Bone marrow (tissue), 2 donors: ENCODE measurements at regions not wholly inside any gene's neighbourhood (a gene's known extent, or its start where the extent isn't known, plus 50 kb on each side); places are given as distances from the start of the nearest gene placed in this dataset.
"Not testable (repeated sequence)": the region's sequence is repeated elsewhere in the genome, so short reads cannot be mapped to it uniquely, and the experiment has no call there.

ENCODE experiments used
- DNase-seq, 2 donors: peaks; one replicate each; lab custom pipeline; 2025; lab: John Stamatoyannopoulos, UW

DNA sequence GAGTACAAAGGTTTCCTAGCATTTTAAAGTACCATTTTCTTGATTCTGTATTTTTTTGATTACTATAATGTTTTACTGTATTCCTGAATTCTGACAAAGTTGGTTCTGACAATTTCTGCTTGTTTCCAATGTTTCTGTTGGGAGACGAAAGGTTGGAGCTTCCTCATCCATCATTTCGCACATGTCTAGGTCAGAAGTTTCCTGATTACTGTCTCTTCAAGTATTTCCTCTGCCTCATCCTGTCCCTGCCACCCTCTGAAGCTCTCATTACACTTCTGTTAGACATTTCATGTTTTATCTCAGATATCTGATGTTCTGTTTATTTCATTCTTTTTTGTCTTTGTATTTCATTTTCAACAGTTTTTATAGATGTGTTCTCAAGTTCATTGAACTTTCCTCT, 895.8 kb downstream of the TSN start:
- DNase-seq: no peak

DNA sequence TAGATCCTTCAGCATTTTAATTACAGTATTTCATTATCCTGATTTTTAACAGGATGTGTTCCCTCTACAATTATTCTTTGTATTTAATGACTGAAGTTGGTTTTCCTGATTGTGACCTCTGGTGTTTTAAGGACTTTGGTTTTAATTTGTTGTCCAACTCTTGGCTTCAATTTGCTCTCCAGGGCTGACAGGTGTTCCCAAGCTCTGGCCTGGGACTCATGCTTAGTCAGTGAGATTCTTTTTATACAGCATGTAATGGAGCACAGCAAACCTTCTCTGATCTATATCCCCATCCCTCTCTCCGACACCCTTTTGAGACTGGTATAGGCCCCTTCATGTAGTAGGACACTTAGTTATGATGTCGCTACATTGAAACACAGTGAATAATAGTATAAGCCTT, 896.3 kb downstream of the TSN start:
- no peak for DNase-seq

DNA sequence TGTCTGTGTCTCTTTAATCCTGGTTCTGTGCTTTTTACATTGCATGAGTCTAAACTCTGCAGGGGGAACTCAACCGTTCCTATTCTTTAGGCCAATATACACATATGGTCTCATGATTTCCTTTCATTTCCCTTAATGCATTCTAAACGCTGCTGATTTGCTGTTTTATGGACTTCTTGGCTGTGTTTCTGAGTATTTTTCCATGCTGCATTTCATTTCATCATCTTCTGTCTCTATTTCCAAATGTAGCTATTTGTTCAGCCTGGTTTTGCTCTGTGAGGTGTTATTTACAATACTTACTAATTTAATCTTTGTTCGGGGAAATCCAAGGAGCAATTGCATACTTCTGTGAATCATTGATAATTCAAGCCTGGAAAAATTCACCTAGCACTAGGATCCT, 897.2 kb downstream of the TSN start:
- DNase-seq: no peak

DNA sequence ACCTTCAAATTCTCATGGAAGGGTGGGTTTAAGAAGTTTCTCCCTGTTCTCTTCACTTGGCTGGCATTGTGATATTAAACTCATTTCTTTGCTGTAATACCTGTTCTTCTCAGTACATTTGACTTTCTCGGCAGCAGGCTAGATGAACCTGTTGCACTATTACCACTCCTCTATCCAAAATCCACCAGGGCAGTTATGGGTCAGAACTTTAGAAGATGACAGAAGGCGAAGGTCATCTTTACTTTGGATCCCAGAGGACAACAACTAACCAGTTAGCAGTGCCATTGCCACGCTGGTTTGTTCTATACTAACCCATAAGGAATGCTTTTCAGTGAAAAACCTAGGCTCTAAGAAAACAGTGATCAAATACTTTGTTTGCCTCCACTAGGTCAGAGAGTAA, 901.0 kb downstream of the TSN start:
- no peak for DNase-seq

DNA sequence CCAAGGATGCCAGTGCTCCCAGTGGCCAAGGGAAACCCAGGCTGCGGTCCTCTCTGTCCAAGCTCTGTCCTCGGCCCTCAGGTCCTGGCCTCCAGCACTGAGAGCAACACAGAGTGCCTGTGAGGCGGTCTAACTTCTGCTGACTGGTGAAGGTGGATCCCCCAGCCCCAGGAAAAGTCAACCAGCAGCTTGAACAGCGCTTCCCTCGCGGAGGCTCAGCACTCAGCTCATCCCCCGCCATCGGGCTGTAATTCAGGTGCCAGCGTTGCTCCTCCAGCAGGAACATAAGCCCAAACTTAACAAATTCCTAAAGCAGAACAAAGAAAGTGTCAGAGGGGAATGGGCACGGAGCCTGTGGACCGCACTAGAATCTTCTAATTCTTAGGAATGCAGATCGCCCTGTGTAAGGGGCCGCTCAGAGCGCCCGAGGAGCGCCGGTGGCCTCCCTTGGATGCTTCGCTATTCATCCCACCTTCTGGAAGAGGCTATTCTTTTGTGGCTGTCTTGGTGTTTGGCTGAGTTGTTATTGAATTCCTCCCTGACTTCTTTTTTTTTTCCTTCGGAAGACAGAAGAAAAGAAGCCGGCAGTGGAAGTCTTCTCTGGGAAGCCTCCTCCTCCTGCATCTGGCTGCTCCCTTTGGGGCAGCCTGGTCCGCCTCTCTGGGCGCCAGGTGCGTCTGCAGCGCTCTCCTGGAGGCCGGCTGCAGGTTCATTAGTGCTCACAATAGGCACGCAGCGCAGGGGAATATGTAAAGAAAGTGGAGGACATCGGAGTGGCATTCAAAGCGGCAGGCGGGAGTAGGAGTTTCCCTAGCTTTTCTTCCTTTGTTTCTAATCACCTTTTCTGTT, 905.6 kb downstream of the TSN start:
- no peak for DNase-seq

DNA sequence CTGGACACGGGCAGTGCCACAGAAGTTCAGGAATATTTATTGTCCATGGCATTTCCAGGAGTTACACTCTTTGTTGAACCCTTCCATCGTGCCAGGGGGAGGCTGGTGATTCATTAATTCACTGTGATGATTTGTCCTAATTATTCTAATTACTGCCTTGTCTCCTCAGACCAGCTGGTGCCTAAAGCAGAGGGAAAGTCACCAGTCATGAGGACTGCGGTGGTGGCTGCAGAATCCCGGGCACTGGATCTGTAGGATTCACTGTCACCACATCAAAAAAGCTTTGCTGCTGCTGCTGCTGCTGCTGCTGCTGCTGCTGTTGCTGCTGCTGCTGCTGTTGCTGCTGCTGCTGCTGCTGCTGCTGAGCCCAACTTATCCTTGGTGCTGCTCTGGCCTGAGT, 908.2 kb downstream of the TSN start:
- DNase-seq: no peak

DNA sequence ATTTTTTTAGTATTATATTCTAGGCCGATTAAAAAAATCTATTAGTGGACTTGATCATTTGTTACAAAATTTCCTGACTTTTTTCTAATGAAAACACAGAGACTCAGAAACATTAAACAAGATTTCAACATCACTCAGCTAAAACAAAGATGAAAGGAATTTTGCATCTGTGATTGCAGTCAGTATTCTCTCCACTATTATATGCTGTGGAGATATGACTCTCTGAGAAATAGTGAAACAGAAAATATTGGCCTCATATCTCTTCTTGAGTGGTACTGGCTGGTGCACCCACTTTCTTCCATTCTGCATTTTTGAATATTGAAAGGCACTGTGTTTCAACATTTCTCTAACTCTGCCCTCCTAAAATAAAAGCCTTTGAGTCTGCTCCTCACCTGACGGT, 914.2 kb downstream of the TSN start:
- DNase-seq: no peak

DNA sequence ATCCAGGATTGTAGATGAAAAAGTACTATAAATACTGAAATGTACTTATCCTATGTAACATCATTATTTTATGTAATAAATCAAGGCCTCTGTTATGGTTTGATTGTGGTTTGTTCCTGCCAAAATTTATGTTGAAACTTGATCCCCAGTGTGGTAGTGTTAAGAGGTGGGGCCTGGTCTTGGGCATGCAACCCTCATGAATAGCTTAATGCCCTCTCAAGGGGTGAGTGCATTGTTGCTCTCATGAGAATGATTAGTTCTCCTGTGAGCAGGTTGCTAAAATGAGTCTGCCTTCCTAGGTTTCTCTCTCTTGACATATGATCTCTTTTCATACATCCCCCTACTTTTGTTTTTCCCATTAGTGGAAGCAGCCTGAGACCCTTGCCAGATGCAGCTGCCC, 915.4 kb downstream of the TSN start:
- DNase-seq: no peak

DNA sequence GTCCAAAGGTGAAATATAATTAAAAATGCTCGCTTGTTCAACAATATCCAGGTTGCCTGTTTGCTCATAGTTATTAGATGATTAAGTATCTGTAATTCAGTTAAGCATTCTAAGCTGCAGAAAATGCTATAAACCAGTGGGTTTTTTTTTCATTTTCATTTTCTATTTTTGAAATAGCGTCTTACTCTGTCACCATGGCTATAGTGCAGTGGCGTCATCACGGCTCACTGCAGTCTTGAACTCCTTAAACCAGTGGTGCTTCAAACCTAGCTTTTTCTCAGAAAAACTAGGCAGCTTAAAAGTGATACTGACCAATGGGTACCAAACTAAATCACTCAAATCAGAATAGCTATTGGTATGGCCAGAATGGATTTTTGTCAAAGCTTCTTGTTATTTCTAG, 925.2 kb downstream of the TSN start:
- no peak for DNase-seq

DNA sequence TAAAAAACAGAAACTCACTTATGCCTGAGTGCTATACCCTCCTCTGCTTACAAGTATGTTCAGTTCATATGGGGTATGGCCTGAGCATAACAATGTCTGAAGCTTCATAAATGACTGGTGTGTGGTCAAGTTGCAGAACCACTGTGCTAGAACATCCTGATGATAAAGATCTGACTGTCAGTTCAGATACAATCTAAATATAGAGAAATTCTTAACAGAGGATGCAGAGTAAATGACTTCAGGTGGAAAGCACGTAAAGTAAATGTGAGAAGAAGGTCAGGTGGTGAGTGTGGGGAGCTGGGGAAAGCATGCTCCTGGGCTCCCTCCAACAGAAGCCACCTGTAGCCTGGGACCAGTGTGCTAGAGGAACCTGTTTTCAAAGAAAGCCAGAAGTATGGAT, 926.2 kb downstream of the TSN start:
- DNase-seq: peak in 1 of 2 donors; percentile 17

DNA sequence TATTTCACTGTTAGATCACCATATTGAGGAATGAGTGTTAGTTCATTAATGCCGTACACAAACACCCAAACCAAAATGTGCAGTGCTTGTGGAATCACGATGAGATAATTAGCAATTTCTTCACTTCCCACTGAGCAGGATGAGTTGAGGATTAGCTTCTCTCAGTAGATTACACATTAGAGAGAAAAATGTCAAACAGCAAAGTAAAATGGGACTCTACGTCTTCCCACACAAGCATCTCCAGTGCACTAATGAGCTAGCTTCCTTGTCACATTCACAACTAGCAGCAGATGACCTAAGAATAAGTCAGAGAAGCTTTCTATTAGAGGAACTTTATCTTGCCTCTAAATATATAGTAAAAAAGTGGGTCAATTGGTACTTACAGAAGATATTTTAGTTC, 926.9 kb downstream of the TSN start:
- no peak for DNase-seq

DNA sequence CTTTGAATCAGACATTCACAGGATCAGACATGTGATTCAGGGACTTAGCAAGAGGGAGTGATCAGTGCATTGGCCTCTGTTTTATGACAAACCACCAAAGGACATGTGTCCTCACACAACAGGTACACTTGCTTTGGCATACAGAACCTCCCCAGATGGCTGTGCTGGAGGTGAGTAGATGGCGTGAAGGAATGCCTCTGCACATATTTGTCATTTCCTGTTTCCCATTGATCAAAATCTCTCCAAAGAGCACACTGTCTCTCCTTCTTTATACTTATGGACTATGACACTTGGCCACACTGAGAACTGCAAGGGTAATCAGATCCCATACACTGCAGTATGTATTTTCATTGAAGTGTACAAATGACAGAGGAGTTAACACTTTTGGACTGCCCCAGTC, 927.6 kb downstream of the TSN start:
- DNase-seq: no peak

DNA sequence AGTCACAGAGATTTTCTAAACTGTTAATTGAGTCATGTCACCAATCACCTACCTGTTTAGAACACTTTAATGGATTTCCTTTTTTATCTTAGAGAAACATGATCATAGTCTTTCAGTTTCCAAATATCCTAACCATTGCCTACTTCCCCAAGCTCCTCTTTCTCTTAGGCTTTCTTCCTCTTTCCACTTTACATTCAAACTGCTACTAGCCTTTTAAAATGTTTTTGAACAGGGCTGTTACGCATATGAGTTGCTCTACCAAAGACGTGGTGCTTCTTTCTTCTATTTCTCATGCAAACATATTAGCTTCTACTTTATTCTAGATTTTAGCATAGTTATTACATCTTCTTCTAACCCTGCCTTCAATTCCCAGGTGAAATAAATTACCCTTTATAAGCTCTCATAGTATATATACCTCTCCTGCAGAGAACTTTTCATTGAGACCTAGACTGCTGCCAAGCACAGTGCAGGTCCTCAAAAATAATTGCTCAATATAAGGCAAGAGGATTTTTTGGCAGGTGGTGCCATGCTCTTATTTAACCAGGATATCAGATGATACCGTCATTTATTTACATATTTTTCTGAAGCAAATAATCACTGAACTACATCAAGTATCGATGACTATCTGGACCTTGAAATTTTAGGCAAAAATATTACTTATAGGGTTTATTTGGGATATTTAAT, 937.1 kb downstream of the TSN start:
- no peak for DNase-seq

DNA sequence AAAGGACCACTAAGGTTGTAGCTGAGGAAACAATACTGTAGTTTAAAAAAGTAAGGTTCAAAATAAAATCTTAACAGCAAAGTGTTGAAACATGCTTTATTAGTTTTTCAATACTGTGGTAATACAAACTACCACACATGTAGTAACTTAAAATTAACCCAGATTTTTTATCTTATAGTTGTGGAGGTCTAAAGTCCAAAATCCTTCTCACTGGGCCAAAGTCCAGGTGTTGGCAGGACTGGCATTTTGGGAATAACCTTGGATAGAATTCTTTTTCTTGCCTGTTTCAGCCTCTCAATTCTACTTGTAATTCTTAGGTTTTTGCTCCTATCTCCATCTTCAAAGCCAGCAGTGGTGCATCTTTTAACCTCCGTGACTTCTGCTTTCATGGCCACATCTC, 942.0 kb downstream of the TSN start:
- DNase-seq: no peak

DNA sequence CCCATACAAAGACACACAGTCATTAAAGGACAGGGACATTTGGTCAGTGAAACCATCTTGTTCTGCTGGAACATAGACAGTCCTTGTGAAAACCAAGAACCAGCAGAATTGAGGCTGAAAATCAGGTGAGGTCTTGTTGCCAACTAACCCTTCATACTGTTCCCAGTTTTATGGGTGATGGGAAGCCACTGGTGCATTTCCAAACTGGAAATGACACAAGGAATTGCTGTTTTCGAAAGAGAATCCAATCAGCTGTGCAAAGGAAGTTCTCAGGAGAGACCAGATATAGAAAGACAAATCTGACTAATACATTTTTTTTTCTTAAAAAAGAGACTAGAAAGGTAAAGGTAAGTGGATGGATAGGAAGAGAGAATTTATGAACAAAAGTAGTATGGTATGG, 948.2 kb downstream of the TSN start:
- DNase-seq: no peak

DNA sequence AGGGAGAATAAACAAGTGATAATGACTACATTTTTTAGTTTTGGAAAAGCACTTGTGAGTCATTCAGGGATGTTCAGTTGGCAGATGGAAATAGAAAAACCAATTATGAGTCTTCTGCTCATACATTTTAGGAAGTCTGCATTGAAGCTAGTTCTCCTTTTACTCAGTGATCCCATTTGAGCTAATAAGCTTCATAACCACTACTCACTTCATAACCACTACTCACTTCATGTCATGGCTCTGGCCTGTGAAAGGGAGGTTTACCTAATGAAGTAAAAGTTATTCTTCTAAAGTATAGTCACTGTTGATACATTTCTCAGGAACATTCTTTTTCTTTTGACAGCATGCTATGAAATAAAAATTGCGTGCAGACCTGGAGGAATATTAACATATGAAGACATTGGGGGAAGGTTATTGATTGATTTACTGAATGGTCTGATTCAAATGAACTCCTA, 948.7 kb downstream of the TSN start:
- peak in 1 of 2 donors; percentile 55 for DNase-seq

DNA sequence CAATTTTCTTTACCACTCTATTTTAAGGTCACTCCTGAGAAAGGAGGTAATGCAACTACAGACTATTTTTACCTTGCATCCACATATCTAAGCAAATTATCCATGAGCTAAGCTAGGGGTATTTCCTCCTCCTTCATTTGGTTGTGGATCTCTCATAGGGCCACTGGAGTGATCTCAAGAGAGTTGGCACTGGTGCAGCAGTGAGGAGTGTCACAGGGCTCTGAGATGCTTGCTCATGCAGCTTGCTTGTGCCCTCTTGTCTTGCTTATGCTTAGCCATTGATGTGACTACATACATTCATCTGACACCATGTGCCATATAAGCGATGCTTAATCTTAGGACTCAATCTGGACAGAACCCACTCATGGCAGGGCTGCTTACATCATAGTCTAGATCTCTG, 950.3 kb downstream of the TSN start:
- DNase-seq: no peak

DNA sequence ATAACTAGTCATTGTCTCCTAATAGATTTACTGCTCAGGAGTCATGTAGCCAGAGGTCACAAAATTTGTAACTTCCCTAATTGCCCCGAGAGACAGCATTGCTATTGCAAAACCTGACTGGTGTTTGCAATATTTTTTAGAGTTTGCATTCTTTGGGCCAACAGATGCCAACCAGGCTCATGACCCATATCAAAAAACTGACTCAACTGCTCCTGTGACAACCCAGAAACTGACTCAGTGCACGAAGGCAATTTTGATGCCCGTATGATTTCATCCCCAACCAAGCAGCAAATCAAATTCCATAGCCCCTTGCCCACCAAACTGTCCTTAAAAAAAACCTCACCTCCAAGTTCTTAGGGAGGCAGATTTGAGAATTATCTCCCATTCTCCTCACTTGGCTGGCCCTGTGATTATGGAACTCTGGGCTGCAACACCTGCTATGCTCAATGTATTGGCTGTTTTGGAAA, 951.3 kb downstream of the TSN start:
- no peak for DNase-seq

DNA sequence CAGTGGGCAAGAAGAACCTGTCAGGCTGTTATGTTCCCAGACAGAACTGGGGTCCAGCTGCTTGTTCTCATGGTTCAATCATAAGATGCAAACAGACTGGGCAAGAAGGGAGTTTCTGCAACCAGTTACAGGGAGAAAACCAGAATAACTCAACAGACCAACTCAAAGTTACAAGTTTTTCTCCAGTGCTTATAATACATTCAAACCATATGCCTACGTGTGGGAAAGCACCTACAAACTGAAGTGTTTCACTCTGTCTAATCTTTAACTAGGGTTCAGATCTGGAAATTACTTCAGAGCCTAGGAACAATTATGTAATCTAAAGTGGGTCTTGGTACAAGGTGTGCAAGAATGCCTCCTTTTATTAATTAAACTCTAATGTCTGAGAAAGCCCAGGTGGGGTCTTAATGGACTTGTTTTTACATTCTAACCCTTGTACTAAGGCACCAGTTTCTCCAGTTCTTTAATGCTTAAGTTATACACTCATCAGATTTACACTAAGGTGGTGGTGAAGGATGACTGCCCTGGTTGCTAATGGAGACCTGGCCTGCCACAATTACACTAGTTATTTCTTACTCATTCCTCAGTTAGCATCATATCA, 951.9 kb downstream of the TSN start:
- no peak for DNase-seq

DNA sequence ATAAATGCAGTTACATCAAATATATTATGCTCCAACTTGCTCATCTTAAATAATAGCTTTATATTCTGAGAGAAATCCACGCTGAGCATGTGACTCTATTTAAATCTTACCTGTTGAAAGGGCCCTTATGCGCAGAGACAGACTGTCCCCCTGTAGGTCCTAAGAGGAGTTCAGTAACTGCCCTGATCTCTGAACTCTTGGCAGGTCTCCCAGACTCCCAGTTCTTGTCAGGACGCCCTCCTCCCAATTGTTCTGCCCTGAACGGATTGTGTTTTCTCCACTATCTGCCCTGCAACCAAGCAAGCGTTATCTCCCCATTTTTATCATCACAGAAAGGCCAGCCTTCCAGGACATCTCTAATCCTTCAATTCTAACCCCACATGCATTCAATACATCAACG, 954.6 kb downstream of the TSN start:
- DNase-seq: no peak

DNA sequence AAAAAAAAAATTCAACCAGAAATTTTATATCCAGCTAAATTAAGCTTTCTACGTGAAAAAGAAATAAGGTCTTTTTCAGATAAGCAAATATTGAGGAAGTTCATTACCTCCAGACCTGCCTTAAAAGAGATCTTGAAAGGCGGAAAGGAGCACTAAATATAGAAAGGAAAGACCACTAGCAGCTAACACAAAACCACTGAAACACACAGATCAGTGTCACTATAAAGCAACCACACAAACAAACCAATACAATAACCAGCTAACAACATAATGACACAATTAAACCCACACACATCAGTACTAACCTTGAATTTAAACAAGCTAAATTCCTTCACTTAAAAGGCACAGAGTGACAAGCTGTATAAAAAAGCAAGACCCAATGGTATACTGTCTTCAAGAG, 958.3 kb downstream of the TSN start:
- no peak for DNase-seq

DNA sequence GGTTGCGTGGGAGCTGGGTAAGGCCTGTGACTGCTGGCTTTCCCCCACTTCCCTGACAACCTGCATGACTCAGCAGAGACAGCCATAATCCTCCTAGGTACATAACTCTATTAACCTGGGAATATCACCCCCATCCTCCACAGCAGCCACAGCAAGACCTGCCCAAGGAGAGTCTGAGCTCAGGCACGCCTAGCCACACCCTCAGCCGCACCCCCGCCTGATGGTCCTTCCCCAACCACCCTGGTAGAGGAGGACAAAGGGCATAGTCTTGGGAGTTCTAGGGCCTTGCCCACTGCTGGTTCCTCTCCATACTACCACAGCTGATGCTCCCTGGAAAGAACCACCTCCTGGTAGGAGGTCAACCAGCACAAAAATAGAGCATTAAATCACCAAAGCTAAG, 965.4 kb downstream of the TSN start:
- not testable (repeated sequence) for DNase-seq

DNA sequence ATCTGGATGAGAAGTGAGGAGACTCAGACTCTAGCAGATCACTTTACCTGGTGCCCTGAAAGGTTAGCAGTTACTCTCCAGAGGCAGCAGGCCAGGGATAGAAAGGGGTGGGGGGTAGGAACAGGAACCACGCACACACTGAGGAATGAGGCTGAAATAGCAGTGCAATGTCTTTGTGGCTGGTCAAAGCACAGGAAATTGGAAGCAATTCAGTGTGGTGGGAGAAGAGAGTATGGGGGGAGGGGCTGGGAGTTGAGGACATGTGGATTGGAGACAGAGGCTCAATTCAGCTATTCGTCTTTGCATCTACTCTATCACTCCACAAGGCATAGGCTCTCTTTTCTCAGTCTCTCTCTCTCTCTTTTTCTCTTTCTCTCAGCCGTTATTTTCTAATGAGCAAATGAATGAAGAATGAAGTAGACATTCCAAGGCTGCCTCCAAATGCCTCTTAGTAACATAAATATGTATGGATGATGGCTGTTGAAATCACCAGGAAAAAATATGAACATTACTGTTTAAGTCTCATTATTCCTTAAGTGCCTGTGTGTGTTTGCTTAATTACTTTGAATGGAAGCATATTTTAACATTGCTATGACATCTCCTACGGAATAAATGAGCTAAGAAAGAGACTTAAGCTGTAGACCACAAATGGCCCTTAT, 979.4 kb downstream of the TSN start:
- no peak for DNase-seq
